WTC11 (cell line): ENCODE measurements at regions not wholly inside any gene's neighbourhood (a gene's known extent, or its start where the extent isn't known, plus 50 kb on each side); places are given as distances from the start of the nearest gene placed in this dataset.

Source experiments
- ATAC-seq: fragments of 200-7000 bp; cut with Tn5 transposase; 2 replicates; pipeline ENCODE4 v1.10.0; 2021; ENCODE audit warnings: mild to moderate bottlenecking, moderate library complexity
- CTCF ChIA-PET: fragments of 300-600 bp; sonication (Branson Sonifier 250); formaldehyde crosslinking; loops from one replicate; lab custom pipeline; 2021; ENCODE audit warnings: antibody characterized with exemption; lab: Charles Lee
- POLR2A ChIA-PET: fragments of 350-600 bp; sonication (Branson Sonifier 250); formaldehyde crosslinking; loops from one replicate; lab custom pipeline; 2021; ENCODE audit warnings: antibody characterized with exemption; lab: Charles Lee
- DNase-seq: peaks from one replicate; pipeline ENCODE4 v3.0.0; 2021; ENCODE audit warnings: low spot score
- H3K27ac Mint-ChIP-seq: 2 replicates; pipeline ENCODE4 v1.8.0; 2021; ENCODE audit warnings: mixed read lengths
- H3K27me3 Mint-ChIP-seq: 2 replicates; pipeline ENCODE4 v1.8.0; 2021; ENCODE audit warnings: low read depth, mild to moderate bottlenecking, moderate library complexity, mixed read lengths
- H3K36me3 Mint-ChIP-seq: 2 replicates; pipeline ENCODE4 v1.8.0; 2021; ENCODE audit warnings: mixed read lengths
- H3K4me1 Mint-ChIP-seq: 2 replicates; pipeline ENCODE4 v1.8.0; 2022; ENCODE audit warnings: mixed read lengths
- H3K4me3 Mint-ChIP-seq: 2 replicates; pipeline ENCODE4 v1.8.0; 2021; ENCODE audit warnings: mild to moderate bottlenecking, moderate library complexity, mixed read lengths
- H3K9me3 Mint-ChIP-seq: 2 replicates; pipeline ENCODE4 v1.8.0; 2021; ENCODE audit warnings: mixed read lengths
- AFF4 ChIP-seq: sonication (generic); formaldehyde crosslinking; IDR thresholded peaks from 2 replicates; pipeline ENCODE4 v1.8.1; 2023; ENCODE audit warnings: mild to moderate bottlenecking, missing genetic modification reagents, borderline replicate concordance
- MYBL2 ChIP-seq: sonication (generic); formaldehyde crosslinking; IDR thresholded peaks from 2 replicates; pipeline ENCODE4 v1.8.1; 2023; ENCODE audit warnings: mild to moderate bottlenecking, moderate library complexity, missing genetic modification reagents
- RELA ChIP-seq: sonication (generic); formaldehyde crosslinking; IDR thresholded peaks from 2 replicates; pipeline ENCODE4 v1.8.1; 2022; ENCODE audit warnings: missing genetic modification reagents, mild to moderate bottlenecking, borderline replicate concordance
- TP53 ChIP-seq: sonication (generic); formaldehyde crosslinking; IDR thresholded peaks from 2 replicates; pipeline ENCODE4 v1.8.1; 2023; ENCODE audit warnings: mild to moderate bottlenecking, missing genetic modification reagents
- USF2 ChIP-seq: sonication (generic); formaldehyde crosslinking; IDR thresholded peaks from 2 replicates; pipeline ENCODE4 v1.8.1; 2023; ENCODE audit warnings: mild to moderate bottlenecking, missing genetic modification reagents, moderate library complexity
- ZNF232 ChIP-seq: sonication (generic); formaldehyde crosslinking; IDR thresholded peaks from 2 replicates; pipeline ENCODE4 v1.8.0; 2022; ENCODE audit warnings: mild to moderate bottlenecking, missing genetic modification reagents
- ZNF317 ChIP-seq: sonication (generic); formaldehyde crosslinking; IDR thresholded peaks from 2 replicates; pipeline ENCODE4 v1.8.1; 2023; ENCODE audit warnings: low read depth, mild to moderate bottlenecking, moderate library complexity, missing genetic modification reagents, borderline replicate concordance
- ZNF423 ChIP-seq: fragments of 250-450 bp; sonication (Bioruptor Pico); IDR thresholded peaks from 2 replicates; pipeline ENCODE4 v2.1.2; 2022; ENCODE audit warnings: mild to moderate bottlenecking, moderate library complexity
- ZNF671 ChIP-seq: fragments of 250-450 bp; sonication (Bioruptor Pico); IDR thresholded peaks from 2 replicates; pipeline ENCODE4 v1.8.0; 2021; ENCODE audit warnings: mild to moderate bottlenecking
- TF ChIP-seq, protein P1 (sequence below): sonication (generic); formaldehyde crosslinking; IDR thresholded peaks from 2 replicates; pipeline ENCODE4 v1.8.0; 2022; ENCODE audit warnings: mild to moderate bottlenecking, missing genetic modification reagents
- TF ChIP-seq, protein P2 (sequence below): sonication (generic); formaldehyde crosslinking; IDR thresholded peaks from 2 replicates; pipeline ENCODE4 v1.8.0; 2023; ENCODE audit warnings: mild to moderate bottlenecking, missing genetic modification reagents
- TF ChIP-seq, protein P3 (sequence below): sonication (generic); formaldehyde crosslinking; IDR thresholded peaks from 2 replicates; pipeline ENCODE4 v1.8.1; 2023; ENCODE audit warnings: mild to moderate bottlenecking, missing genetic modification reagents, moderate library complexity
- TF ChIP-seq, protein P4 (sequence below): fragments of 250-450 bp; sonication (Bioruptor Pico); IDR thresholded peaks from 2 replicates; pipeline ENCODE4 v1.9.0; 2021; ENCODE audit warnings: mild to moderate bottlenecking

- no peak for TF ChIP-seq USF2 (CRISPR knock-in tag)
- no peak for TF ChIP-seq ZNF423 (CRISPR knock-in tag)
- TF ChIP-seq TP53, result no peak
- no peak for TF ChIP-seq RELA (CRISPR knock-in tag)
- no peak for TF ChIP-seq MYBL2
- TF ChIP-seq ZNF232 (CRISPR knock-in tag), result no peak
- TF ChIP-seq, protein P1, sequence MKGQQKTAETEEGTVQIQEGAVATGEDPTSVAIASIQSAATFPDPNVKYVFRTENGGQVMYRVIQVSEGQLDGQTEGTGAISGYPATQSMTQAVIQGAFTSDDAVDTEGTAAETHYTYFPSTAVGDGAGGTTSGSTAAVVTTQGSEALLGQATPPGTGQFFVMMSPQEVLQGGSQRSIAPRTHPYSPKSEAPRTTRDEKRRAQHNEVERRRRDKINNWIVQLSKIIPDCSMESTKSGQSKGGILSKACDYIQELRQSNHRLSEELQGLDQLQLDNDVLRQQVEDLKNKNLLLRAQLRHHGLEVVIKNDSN, result no peak
- TF ChIP-seq, protein P2, sequence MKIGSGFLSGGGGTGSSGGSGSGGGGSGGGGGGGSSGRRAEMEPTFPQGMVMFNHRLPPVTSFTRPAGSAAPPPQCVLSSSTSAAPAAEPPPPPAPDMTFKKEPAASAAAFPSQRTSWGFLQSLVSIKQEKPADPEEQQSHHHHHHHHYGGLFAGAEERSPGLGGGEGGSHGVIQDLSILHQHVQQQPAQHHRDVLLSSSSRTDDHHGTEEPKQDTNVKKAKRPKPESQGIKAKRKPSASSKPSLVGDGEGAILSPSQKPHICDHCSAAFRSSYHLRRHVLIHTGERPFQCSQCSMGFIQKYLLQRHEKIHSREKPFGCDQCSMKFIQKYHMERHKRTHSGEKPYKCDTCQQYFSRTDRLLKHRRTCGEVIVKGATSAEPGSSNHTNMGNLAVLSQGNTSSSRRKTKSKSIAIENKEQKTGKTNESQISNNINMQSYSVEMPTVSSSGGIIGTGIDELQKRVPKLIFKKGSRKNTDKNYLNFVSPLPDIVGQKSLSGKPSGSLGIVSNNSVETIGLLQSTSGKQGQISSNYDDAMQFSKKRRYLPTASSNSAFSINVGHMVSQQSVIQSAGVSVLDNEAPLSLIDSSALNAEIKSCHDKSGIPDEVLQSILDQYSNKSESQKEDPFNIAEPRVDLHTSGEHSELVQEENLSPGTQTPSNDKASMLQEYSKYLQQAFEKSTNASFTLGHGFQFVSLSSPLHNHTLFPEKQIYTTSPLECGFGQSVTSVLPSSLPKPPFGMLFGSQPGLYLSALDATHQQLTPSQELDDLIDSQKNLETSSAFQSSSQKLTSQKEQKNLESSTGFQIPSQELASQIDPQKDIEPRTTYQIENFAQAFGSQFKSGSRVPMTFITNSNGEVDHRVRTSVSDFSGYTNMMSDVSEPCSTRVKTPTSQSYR (CRISPR knock-in tag), result no peak
- no peak for TF ChIP-seq ZNF671 (CRISPR knock-in tag)
- TF ChIP-seq, protein P3, sequence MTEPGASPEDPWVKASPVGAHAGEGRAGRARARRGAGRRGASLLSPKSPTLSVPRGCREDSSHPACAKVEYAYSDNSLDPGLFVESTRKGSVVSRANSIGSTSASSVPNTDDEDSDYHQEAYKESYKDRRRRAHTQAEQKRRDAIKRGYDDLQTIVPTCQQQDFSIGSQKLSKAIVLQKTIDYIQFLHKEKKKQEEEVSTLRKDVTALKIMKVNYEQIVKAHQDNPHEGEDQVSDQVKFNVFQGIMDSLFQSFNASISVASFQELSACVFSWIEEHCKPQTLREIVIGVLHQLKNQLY, result no peak
- no peak for TF ChIP-seq ZNF317 (CRISPR knock-in tag)
- CTCF ChIA-PET, result no interaction called here
- no peaks in the 10 kb centered on the region for H3K4me1 Mint-ChIP-seq
- DNase-seq (no peak), ATAC-seq (no peak)
- H3K4me3 Mint-ChIP-seq, result no peak overlapping the region
- no peaks in the 10 kb centered on the region for H3K27me3 Mint-ChIP-seq
- no peaks in the 10 kb centered on the region for H3K36me3 Mint-ChIP-seq
- POLR2A ChIA-PET, result no interaction called here
- no peak overlapping the region for H3K27ac Mint-ChIP-seq
- H3K9me3 Mint-ChIP-seq, result no peaks in the 10 kb centered on the region
These were observed 1693.6 kb downstream of the EFNA5 start for GRCh38 chr5:105977163-105977562.

DNA sequence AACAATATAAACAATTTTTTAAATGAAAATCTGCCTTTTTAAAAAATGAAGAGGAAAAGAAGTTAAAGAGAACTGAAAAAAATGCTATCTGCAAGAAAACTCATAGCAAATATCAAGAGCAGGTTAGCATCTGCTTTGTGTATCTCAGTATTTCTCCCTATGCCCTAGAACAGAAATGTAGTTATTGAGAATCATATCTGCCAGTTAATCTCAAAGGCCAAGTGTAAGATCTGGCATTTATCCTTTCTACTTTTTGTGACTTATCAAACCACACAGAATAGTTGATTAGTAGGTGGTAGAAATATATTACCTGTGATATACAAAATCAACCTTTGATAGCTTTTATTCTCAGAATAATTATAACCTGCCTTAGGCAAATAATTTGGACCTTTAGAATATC lies 1699.8 kb downstream of the EFNA5 start:
- ChIA-PET CTCF (no interaction called here), POLR2A (no interaction called here)
- Mint-ChIP-seq H3K36me3 (no peaks in the 10 kb centered on the region), H3K4me1 (no peaks in the 10 kb centered on the region), H3K27ac (no peak overlapping the region), H3K4me3 (no peak overlapping the region), H3K9me3 (no peaks in the 10 kb centered on the region), H3K27me3 (no peaks in the 10 kb centered on the region)
- DNase-seq (no peak), ATAC-seq (no peak)
- TF ChIP-seq, protein P4, sequence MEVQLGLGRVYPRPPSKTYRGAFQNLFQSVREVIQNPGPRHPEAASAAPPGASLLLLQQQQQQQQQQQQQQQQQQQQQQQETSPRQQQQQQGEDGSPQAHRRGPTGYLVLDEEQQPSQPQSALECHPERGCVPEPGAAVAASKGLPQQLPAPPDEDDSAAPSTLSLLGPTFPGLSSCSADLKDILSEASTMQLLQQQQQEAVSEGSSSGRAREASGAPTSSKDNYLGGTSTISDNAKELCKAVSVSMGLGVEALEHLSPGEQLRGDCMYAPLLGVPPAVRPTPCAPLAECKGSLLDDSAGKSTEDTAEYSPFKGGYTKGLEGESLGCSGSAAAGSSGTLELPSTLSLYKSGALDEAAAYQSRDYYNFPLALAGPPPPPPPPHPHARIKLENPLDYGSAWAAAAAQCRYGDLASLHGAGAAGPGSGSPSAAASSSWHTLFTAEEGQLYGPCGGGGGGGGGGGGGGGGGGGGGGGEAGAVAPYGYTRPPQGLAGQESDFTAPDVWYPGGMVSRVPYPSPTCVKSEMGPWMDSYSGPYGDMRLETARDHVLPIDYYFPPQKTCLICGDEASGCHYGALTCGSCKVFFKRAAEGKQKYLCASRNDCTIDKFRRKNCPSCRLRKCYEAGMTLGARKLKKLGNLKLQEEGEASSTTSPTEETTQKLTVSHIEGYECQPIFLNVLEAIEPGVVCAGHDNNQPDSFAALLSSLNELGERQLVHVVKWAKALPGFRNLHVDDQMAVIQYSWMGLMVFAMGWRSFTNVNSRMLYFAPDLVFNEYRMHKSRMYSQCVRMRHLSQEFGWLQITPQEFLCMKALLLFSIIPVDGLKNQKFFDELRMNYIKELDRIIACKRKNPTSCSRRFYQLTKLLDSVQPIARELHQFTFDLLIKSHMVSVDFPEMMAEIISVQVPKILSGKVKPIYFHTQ (CRISPR knock-in tag), result no peak
- no peak for TF ChIP-seq AFF4 (CRISPR knock-in tag)
